Upper lobe of right lung (tissue), 1 donor: ENCODE measurements at regions not wholly inside any gene's neighbourhood (a gene's known extent, or its start where the extent isn't known, plus 50 kb on each side); places are given as distances from the start of the nearest gene placed in this dataset.

Source experiments
- ATAC-seq: fragments of 200-7000 bp; cut with Tn5 transposase; one replicate; pipeline ENCODE4 v1.9.1; 2020; ENCODE audit warnings: mild to moderate bottlenecking, moderate library complexity
- DNase-seq: peaks from one replicate; pipeline ENCODE4 v3.0.0-alpha.2; 2020
- H3K27ac ChIP-seq: fragments of 200-600 bp; one replicate; pipeline ENCODE4 v1.8.0; 2022
- H3K27me3 ChIP-seq: fragments of 200-600 bp; one replicate; pipeline ENCODE4 v1.8.0; 2022; ENCODE audit warnings: mild to moderate bottlenecking
- H3K36me3 ChIP-seq: fragments of 200-600 bp; one replicate; pipeline ENCODE4 v1.8.0; 2022
- H3K4me1 ChIP-seq: fragments of 200-600 bp; one replicate; pipeline ENCODE4 v1.8.0; 2022
- H3K4me3 ChIP-seq: fragments of 200-600 bp; one replicate; pipeline ENCODE4 v1.8.0; 2022; ENCODE audit warnings: mild to moderate bottlenecking
- H3K9me3 ChIP-seq: fragments of 200-600 bp; one replicate; pipeline ENCODE4 v1.8.0; 2022
- intact Hi-C: fragments of 100-400 bp; cut with DNase I; formaldehyde crosslinking; loops from one replicate; pipeline ENCODE4 v1.11.0; 2022
- TF ChIP-seq, protein P1 (sequence below): fragments of 200-600 bp; IDR thresholded peaks from one replicate; pipeline ENCODE4 v1.8.0; 2022; ENCODE audit warnings: antibody characterized with exemption
- donor health status: DM: no; HTN: yes; CAD: no; lungs with severe emphysema.

DNA sequence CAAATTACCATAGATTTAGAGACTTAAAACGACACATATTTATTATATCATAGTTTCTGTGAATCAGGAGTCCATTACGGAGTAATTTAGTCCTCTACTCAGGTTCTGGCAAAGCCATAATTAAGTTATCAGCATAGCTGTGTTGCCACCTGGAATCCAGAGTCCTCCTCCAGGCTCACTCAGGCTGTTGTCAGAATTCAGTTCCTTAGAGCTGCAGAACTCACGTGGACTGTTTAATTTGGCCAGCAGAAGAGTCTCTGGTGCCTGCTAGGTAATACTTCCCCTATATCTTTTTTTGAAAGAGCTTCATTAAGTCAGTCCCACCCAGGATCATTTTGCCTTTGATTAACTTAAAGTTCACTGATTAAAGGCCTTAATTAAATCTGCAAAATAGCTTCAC, 891.5 kb downstream of the SUCLG1 start:
- intact Hi-C loops: no loop called here
- Histone ChIP-seq H3K36me3 (no peaks in the 10 kb centered on the region), H3K4me3 (no peak overlapping the region), H3K9me3 (no peaks in the 10 kb centered on the region), H3K27me3 (no peaks in the 10 kb centered on the region), H3K4me1 (no peaks in the 10 kb centered on the region), H3K27ac (no peak overlapping the region)
- DNase-seq: no peak
- ATAC-seq: no peak
- TF ChIP-seq, protein P1, sequence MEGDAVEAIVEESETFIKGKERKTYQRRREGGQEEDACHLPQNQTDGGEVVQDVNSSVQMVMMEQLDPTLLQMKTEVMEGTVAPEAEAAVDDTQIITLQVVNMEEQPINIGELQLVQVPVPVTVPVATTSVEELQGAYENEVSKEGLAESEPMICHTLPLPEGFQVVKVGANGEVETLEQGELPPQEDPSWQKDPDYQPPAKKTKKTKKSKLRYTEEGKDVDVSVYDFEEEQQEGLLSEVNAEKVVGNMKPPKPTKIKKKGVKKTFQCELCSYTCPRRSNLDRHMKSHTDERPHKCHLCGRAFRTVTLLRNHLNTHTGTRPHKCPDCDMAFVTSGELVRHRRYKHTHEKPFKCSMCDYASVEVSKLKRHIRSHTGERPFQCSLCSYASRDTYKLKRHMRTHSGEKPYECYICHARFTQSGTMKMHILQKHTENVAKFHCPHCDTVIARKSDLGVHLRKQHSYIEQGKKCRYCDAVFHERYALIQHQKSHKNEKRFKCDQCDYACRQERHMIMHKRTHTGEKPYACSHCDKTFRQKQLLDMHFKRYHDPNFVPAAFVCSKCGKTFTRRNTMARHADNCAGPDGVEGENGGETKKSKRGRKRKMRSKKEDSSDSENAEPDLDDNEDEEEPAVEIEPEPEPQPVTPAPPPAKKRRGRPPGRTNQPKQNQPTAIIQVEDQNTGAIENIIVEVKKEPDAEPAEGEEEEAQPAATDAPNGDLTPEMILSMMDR: no peak

DNA sequence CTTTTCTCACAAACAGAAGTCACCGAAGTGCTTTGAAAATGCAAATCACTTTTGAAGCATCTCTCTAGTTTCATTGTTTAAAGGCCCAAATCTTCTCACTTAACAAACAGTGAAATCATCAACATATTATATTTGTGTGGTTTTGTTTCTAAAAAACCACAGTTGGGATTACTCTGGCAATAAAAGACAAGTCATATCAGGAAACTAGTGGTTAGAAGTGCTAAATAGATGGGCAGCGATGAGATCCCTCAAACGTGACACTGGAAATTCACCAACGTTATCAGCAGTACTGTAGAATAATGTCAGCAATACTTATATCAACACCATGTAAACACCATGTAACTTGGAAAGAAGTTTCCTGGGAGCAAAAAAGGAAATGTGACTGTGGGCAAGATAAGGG, 893.5 kb downstream of the SUCLG1 start:
- ATAC-seq (no peak), DNase-seq (no peak)
- Histone ChIP-seq H3K4me1 (no peaks in the 10 kb centered on the region), H3K36me3 (no peaks in the 10 kb centered on the region), H3K27me3 (no peaks in the 10 kb centered on the region), H3K27ac (no peak overlapping the region), H3K4me3 (no peak overlapping the region), H3K9me3 (no peaks in the 10 kb centered on the region)
- intact Hi-C loops: no loop called here
- TF ChIP-seq, protein P1: no peak

DNA sequence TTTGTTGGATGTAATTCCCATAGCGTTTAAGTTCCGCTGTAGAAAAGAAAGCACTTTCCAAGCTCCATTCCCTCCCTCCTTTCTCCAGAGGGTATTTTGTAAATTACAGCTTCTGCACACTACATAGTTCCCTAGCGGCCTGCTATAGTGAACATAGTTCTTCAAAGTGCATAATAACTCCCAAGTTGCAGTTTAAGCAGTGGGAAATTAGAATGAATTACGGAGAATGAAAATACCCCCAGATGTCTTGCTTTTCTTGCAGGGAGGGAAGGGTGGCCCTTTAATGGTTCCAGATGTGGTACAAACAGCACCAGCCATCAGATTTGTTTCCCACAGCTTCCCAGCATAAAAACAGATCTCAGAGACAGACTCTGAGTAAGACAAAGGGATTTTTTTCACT, 893.9 kb downstream of the SUCLG1 start:
- Histone ChIP-seq H3K27ac (no peak overlapping the region), H3K4me3 (no peak overlapping the region), H3K27me3 (no peaks in the 10 kb centered on the region), H3K36me3 (no peaks in the 10 kb centered on the region), H3K4me1 (no peaks in the 10 kb centered on the region), H3K9me3 (no peaks in the 10 kb centered on the region)
- intact Hi-C loops: no loop called here
- DNase-seq (no peak), ATAC-seq (no peak)
- TF ChIP-seq, protein P1: no peak

DNA sequence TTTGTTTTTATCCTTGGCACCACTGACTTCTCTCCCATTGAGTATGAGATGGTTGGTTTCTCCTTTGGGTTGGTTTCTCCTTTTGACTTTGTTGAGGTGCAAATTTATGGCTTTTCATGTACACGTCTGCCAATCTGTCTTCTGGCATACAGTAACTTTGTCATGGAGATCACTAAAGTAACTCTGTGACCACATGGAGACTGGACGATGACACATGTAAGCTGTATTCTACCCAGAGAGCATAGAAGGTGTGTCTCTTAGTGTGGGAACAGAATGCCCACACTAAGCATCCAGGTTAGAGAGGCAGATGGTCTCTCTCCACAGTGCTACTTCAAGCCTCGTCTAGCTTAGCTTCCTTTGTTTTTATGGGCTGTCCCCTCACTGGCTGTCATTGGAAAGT, 897.5 kb downstream of the SUCLG1 start:
- H3K4me1 ChIP-seq: no peaks in the 10 kb centered on the region
- intact Hi-C loops: no loop called here
- H3K9me3 ChIP-seq: no peaks in the 10 kb centered on the region
- no peak overlapping the region for H3K27ac ChIP-seq
- no peak for ATAC-seq
- H3K27me3 ChIP-seq: no peaks in the 10 kb centered on the region
- TF ChIP-seq, protein P1: no peak
- no peak overlapping the region for H3K4me3 ChIP-seq
- no peaks in the 10 kb centered on the region for H3K36me3 ChIP-seq
- no peak for DNase-seq

DNA sequence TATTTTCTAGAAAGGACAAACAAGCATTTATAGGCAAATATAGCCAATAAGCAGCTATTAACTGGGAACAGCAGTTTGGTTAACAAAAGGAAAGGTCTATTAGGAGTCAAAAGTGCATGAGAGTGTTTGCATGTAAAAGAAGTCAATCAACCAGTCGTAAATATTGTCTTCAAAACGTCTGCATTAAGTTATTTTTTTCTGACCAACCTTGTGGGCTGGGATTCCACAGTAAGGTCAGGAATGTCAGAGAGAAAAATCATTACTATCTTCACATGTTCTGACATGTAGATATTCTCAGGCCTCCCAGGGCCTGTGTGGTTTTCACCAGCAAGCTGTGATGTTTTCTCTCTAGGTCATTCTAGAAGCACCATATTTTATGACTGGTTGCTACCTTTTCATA, 922.5 kb downstream of the SUCLG1 start:
- intact Hi-C loops: no loop called here
- Histone ChIP-seq H3K4me1 (no peaks in the 10 kb centered on the region), H3K9me3 (no peaks in the 10 kb centered on the region), H3K27ac (no peak overlapping the region), H3K4me3 (no peak overlapping the region), H3K27me3 (no peaks in the 10 kb centered on the region), H3K36me3 (no peaks in the 10 kb centered on the region)
- ATAC-seq (no peak), DNase-seq (no peak)
- TF ChIP-seq, protein P1: no peak

DNA sequence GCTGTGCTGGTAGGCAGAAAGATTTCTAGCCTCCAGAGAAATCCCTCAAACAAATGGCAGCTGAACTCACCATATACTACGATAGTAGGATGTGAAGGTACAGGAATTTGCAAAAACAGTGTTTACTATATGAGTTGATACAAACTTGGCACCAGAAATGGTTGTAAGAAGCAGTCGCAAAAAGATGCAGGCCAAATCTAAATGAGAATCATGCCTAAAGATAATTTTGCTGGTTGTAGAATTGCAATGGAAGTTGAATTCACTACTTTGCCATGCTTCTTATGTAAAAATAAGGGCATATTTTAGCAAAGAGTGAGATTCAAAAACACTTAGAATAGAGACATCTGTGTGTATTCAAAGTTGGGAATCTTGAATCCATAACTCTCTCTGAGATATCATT, 924.7 kb downstream of the SUCLG1 start:
- Histone ChIP-seq H3K36me3 (no peaks in the 10 kb centered on the region), H3K27me3 (no peaks in the 10 kb centered on the region), H3K4me3 (no peak overlapping the region), H3K4me1 (no peaks in the 10 kb centered on the region), H3K9me3 (no peaks in the 10 kb centered on the region), H3K27ac (no peak overlapping the region)
- DNase-seq: no peak
- intact Hi-C loops: no loop called here
- TF ChIP-seq, protein P1: no peak
- ATAC-seq: no peak
